HG03342 (cell line): ENCODE measurements at regions not wholly inside any gene's neighbourhood (a gene's known extent, or its start where the extent isn't known, plus 50 kb on each side); places are given as distances from the start of the nearest gene placed in this dataset.

Source experiments
- ATAC-seq: cut with Tn5 transposase; IDR thresholded peaks from one replicate; pipeline ENCODE4 v1.9.1; 2021; ENCODE audit warnings: mild to moderate bottlenecking, moderate library complexity; ENCODE audit not compliant: unreplicated experiment

- no peak for ATAC-seq
Measured at GRCh38 chrX:39891781-39892180, 206.0 kb downstream of the BCOR start.

GRCh38 chrX:39893417-39894338 is 204.1 kb downstream of the BCOR start:
- ATAC-seq = no peak

GRCh38 chrX:39894683-39895082 is 203.1 kb downstream of the BCOR start:
- ATAC-seq = no peak

- ATAC-seq = no peak
Measured at GRCh38 chrX:39895218-39896110, 202.3 kb downstream of the BCOR start.

GRCh38 chrX:39896951-39897740 is 200.6 kb downstream of the BCOR start:
- no peak for ATAC-seq

GRCh38 chrX:39897741-39898097 is 200.0 kb downstream of the BCOR start:
- no peak for ATAC-seq

GRCh38 chrX:39898147-39898546 is 199.6 kb downstream of the BCOR start:
- ATAC-seq = no peak

- ATAC-seq = no peak
Measured at GRCh38 chrX:39899059-39899458, 198.7 kb downstream of the BCOR start.

- no peak for ATAC-seq
Measured at GRCh38 chrX:39899856-39900776, 197.6 kb downstream of the BCOR start.

GRCh38 chrX:39900777-39901170 is 197.0 kb downstream of the BCOR start:
- ATAC-seq = no peak

GRCh38 chrX:39903343-39903742 is 194.4 kb downstream of the BCOR start:
- no peak for ATAC-seq

GRCh38 chrX:39903937-39904336 is 193.8 kb downstream of the BCOR start:
- ATAC-seq = no peak

- ATAC-seq = no peak
Measured at GRCh38 chrX:39904816-39905537, 192.8 kb downstream of the BCOR start.

GRCh38 chrX:39905538-39905891 is 192.2 kb downstream of the BCOR start:
- no peak for ATAC-seq

- no peak for ATAC-seq
Measured at GRCh38 chrX:39905946-39906345, 191.8 kb downstream of the BCOR start.

GRCh38 chrX:39907964-39908661 is 189.6 kb downstream of the BCOR start:
- no peak for ATAC-seq

GRCh38 chrX:39909996-39910395 is 187.8 kb downstream of the BCOR start:
- no peak for ATAC-seq

GRCh38 chrX:39910651-39911050 is 187.1 kb downstream of the BCOR start:
- ATAC-seq = no peak
